GM18499 (cell line): ENCODE measurements at regions not wholly inside any gene's neighbourhood (a gene's known extent, or its start where the extent isn't known, plus 50 kb on each side); places are given as distances from the start of the nearest gene placed in this dataset.

Experiments
- ATAC-seq: cut with Tn5 transposase; IDR thresholded peaks from one replicate; pipeline ENCODE4 v1.9.1; 2021; ENCODE audit warnings: moderate number of reproducible peaks; ENCODE audit not compliant: insufficient read depth, unreplicated experiment

- ATAC-seq: no peak
Observed at GRCh38 chr21:24840287-24840686, 767.0 kb downstream of the MRPL39 start.

- no peak for ATAC-seq
Observed at GRCh38 chr21:24832961-24833360, 774.3 kb downstream of the MRPL39 start.

- ATAC-seq: no peak
Observed at GRCh38 chr21:24829397-24829796, 777.9 kb downstream of the MRPL39 start.

GRCh38 chr21:24826822-24827221 is 780.5 kb downstream of the MRPL39 start:
- no peak for ATAC-seq

GRCh38 chr21:24825348-24825747 is 781.9 kb downstream of the MRPL39 start:
- ATAC-seq: no peak

- ATAC-seq: no peak
Observed at GRCh38 chr21:24824209-24824608, 783.1 kb downstream of the MRPL39 start.

GRCh38 chr21:24823247-24823646 is 784.0 kb downstream of the MRPL39 start:
- no peak for ATAC-seq

GRCh38 chr21:24785033-24785432 is 822.2 kb downstream of the MRPL39 start:
- ATAC-seq: no peak

- no peak for ATAC-seq
Observed at GRCh38 chr21:24781146-24781545, 826.1 kb downstream of the MRPL39 start.

- no peak for ATAC-seq
Observed at GRCh38 chr21:24759348-24760075, 847.8 kb downstream of the MRPL39 start.

GRCh38 chr21:24738063-24738462 is 869.2 kb downstream of the MRPL39 start:
- no peak for ATAC-seq

GRCh38 chr21:24737296-24737850 is 869.9 kb downstream of the MRPL39 start:
- ATAC-seq: no peak

GRCh38 chr21:24730661-24731060 is 876.6 kb downstream of the MRPL39 start:
- ATAC-seq: no peak

- no peak for ATAC-seq
Observed at GRCh38 chr21:24729568-24729967, 877.7 kb downstream of the MRPL39 start.

GRCh38 chr21:24727803-24728440 is 879.4 kb downstream of the MRPL39 start:
- ATAC-seq: no peak

GRCh38 chr21:24716281-24716918 is 890.9 kb downstream of the MRPL39 start:
- ATAC-seq: no peak

GRCh38 chr21:24714646-24715200 is 892.6 kb downstream of the MRPL39 start:
- no peak for ATAC-seq

- no peak for ATAC-seq
Observed at GRCh38 chr21:24705201-24705600, 902.1 kb downstream of the MRPL39 start.

GRCh38 chr21:24693779-24694178 is 913.5 kb downstream of the MRPL39 start:
- ATAC-seq: no peak

- no peak for ATAC-seq
Observed at GRCh38 chr21:24681456-24681855, 925.8 kb downstream of the MRPL39 start.

- ATAC-seq: no peak
Observed at GRCh38 chr21:24671901-24672300, 935.4 kb downstream of the MRPL39 start.
